ENCODE measurements at regions not wholly inside any gene's neighbourhood (a gene's known extent, or its start where the extent isn't known, plus 50 kb on each side); places are given as distances from the start of the nearest gene placed in this dataset.
"Not testable (repeated sequence)": the region's sequence is repeated elsewhere in the genome, so short reads cannot be mapped to it uniquely, and the experiment has no call there.

DNA sequence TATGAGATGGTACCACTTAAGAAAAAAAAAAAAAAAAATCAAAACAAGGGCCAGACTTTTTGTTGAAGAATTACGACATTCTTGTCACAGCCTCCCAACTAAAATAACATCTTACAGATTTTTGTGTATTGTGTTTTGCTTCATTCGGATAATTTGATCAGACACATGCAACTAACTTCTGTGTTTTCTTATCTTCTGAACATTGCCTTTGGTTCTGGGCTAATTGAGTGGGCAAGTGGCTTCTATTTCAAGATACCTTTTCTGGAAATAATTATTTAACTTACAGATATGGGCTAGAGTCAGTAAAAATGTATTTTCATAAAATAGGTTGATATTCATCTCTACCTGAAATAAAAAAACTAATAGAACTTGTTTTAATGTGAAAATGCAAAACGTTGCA lies 165.1 kb downstream of the ANKRD7 start:
- no peak for DNase-seq (ENCODE audit: low read depth)
- TF ChIP-seq CTCF (IDR thresholded peaks at IDR 0.05; ENCODE audit: low read depth, low read length, missing control alignments), result no peak
- no peak overlapping the region for H3K4me3 ChIP-seq (ENCODE audit: low read depth, low read length)

- no peak overlapping the region for H3K4me3 ChIP-seq (ENCODE audit: low read depth, low read length)
- DNase-seq (ENCODE audit: low read depth), result no peak
- no peak for TF ChIP-seq CTCF (IDR thresholded peaks at IDR 0.05; ENCODE audit: low read depth, low read length, missing control alignments)
Measured at GRCh38 chr7:118404211-118404610, 179.7 kb downstream of the ANKRD7 start.

GRCh38 chr7:118418433-118418832 lies 193.9 kb downstream of the ANKRD7 start:
- H3K4me3 ChIP-seq (ENCODE audit: low read depth, low read length), result no peak overlapping the region
- DNase-seq (ENCODE audit: low read depth), result no peak
- TF ChIP-seq CTCF (IDR thresholded peaks at IDR 0.05; ENCODE audit: low read depth, low read length, missing control alignments), result no peak

DNA sequence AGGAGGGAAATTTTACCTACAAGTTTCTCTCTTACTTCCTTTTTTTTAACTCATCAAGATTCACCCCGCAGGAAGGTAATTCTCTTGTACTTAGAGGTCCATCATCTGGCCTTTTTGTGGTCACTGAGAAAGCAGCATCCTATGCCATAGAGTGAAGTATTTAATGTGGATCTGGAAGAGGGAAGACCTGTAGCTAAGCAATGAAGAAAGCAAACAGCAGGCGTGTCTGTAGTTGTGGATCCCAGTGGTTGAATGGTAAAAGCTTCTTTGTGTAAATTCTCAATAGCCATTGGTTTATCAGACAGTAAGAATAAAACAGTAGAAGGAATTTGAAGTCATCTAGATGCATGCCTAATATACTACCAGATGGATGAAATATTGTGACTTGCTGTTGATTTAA lies 196.4 kb downstream of the ANKRD7 start:
- no peak overlapping the region for H3K4me3 ChIP-seq (ENCODE audit: low read depth, low read length)
- TF ChIP-seq CTCF (IDR thresholded peaks at IDR 0.05; ENCODE audit: low read depth, low read length, missing control alignments), result no peak
- no peak for DNase-seq (ENCODE audit: low read depth)

GRCh38 chr7:118429141-118429540 lies 204.6 kb downstream of the ANKRD7 start:
- DNase-seq (ENCODE audit: low read depth), result no peak

GRCh38 chr7:118436663-118437062 lies 212.2 kb downstream of the ANKRD7 start:
- no peak for TF ChIP-seq CTCF (IDR thresholded peaks at IDR 0.05; ENCODE audit: low read depth, low read length, missing control alignments)
- DNase-seq (ENCODE audit: low read depth), result no peak
- H3K4me3 ChIP-seq (ENCODE audit: low read depth, low read length), result no peak overlapping the region

More at GRCh38 chr7:118429141-118429540, 204.6 kb downstream of the ANKRD7 start:
- no peak for TF ChIP-seq CTCF (IDR thresholded peaks at IDR 0.05; ENCODE audit: low read depth, low read length, missing control alignments)
- no peak overlapping the region for H3K4me3 ChIP-seq (ENCODE audit: low read depth, low read length)

GRCh38 chr7:118449030-118449429 lies 224.5 kb downstream of the ANKRD7 start:
- DNase-seq (ENCODE audit: low read depth); H3K4me3 ChIP-seq (ENCODE audit: low read depth, low read length): not testable (repeated sequence)

All from GM12864 (cell line).